Brain pericyte (primary cell): ENCODE measurements at regions not wholly inside any gene's neighbourhood (a gene's known extent, or its start where the extent isn't known, plus 50 kb on each side); places are given as distances from the start of the nearest gene placed in this dataset.
A peak's percentile ranks its signal among the peaks of the same experiment; 100 is the strongest.
"Not testable (repeated sequence)": the region's sequence is repeated elsewhere in the genome, so short reads cannot be mapped to it uniquely, and the experiment has no call there.

ENCODE experiments used
- DNase-seq: peaks from one replicate; pipeline ENCODE4 v3.0.0-alpha.2; 2012; ENCODE audit warnings: low read depth, low spot score

DNA sequence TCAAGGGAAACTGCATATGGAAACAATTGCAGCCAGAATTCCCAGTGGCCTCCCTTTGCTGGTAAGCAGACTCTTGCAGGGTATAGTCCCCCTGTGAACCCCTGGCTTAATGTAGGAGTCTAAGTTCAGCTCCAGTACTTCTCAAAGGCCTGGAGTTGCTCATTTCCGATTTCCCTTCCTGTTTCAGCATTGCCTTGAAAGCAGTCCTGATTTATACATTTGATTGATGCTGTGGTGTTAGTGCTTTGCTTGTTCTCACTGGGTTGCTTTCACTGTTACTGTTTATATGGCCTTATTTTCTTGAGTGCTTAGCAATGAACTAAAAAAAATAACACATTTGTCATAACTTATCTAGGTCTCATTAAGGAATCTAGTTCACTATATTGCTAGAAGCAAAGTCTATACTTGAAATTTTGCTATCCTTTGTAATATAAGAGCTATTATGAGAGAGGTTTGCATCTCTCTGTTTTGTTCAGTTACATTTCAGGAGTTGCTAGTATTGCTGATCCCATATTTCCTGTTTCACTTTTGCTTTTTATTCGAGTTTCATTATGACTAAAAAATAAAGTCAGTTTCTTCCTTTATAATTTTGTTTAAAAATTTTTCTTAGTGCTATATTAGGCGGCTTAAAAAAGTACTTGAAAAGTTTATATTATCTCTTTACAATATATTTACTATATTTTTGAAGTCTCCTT is 122.4 kb upstream of the NMUR2 start:
- DNase-seq = no peak

DNA sequence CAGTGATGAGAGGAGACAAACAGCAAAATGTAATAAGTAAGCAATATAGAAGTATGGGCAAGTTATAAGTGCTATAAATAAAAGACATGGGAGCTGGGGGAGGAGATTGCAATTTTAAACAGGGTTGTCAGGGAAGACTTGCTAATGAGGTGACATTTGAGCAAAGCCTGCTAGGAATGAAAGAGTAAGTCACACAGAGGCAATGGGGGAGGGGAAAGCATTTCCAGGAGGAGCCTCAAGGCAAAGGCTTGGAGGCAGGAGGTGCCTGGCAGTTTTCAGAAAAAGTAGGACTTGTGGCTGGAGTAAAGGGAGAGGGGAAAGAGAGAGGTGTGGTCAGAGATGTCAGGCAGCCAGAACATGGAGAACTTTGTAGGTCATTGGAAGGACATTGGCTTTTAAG is 124.4 kb upstream of the NMUR2 start:
- DNase-seq = no peak

DNA sequence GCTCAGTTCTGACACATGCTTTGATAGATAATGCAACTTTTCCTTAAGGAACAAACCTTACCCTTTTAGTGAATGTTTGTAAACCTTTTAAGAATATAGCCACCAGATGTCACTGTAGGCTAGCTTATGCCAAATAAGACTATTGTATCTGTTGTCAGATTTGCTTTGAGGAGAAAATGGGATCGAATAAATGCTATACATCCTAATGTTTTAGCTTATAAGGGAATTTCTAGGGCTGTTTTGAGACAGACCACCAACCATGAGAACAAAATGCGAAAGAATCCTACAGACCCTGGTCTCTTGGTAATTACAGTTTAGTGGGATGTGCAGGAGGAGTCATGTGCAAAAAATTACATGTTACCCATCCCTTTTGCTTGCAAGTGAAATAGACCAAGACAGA is 127.6 kb upstream of the NMUR2 start:
- peak; percentile 1 for DNase-seq

- no peak for DNase-seq
These were observed 129.6 kb upstream of the NMUR2 start for GRCh38 chr5:152534641-152535040.

DNA sequence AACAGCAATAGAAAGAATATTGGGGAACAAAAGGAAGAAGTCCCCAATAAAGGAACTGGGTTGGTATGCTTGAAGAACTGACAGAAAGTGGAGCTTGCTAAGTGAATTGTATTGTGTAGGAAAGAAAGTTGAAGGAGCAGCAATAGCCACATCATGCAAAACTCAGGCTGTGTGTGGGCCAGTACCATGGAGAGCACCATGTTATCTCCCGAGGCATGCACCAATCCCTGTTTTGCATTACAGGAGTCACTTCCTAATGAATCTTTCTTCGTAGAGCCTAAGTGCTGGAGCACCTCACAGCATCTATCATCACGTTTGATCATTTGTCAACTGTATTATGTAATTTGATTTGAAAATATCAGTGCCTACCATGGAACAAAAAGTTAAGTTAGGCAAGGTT is 137.7 kb upstream of the NMUR2 start:
- no peak for DNase-seq

DNA sequence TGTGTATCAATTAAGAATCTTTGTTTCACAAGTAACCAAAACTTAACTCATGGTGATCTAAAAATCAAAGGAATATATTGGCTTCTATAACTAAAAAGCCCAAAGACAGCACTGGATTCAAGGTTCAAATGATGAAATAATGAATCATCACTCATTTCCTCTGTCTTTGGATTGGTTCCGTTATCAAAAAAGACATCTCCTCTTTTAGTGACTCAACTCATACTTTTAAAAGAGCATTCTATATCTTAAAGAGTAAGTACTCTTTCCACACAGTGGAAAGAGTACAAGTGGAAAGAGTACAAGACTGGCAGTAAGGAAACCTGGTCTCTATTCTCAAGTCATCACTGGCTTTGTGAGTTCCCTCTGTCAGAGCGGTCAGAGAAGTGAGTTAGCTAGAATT is 141.4 kb upstream of the NMUR2 start:
- no peak for DNase-seq

- no peak for DNase-seq
These were observed 142.1 kb upstream of the NMUR2 start for GRCh38 chr5:152547202-152547601.

DNA sequence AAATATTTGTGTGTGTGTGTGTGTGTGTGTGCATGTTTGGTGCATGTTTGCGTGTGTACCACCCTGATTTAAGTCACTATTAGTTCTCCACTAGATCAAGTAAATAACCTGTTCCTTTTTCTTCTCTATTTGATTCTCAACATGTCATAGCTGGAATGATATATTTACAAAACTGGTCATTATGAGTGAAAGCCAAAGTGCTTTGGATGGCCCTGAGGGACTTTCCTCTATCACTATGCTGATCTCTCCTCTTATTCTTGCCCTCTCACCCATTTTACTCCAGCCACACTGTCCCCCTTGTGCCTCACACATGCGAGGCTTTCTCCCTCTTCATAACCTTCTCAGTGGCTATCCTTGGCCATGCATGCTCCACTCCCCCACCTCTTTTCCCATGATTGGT is 144.6 kb upstream of the NMUR2 start:
- no peak for DNase-seq

DNA sequence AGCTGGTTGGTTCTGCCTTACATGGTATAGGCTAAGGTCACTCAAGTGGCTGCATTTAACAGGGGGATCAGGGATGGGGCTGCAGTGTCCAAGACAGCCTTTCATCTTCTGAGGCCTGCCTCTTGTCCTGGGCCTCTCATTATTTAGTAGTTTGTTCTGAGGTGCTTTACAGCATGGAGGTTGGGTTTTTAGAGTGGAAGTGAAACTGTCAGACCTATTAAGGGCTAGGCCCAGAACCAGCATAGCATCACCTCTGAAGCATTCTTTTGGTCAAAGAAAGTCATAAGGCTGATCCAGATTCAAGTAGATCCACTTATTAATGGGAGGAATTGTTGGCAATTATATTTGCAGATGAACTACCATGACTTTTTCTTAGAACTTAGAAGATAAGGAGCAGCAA is 146.0 kb upstream of the NMUR2 start:
- no peak for DNase-seq

DNA sequence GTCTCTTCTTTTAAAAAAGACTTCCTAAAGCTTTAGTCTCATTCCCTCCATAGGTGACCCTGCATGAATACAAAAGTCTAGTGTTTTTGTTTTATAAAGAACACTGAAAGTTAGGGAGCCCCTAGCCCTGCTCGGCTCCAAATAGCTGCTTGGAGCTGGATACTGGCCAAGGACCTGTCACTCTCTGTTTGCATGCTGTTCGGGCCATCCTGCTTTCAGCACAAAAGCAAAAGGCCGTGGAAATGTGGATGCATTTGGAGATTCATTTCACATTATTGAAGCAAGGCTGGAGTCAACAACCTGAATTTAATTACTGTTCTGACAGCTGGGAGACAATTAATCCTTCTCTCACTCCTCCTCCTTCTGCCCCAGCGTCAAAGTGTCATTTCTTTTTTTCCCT is 151.7 kb upstream of the NMUR2 start:
- no peak for DNase-seq

GRCh38 chr5:152560512-152561137 is 155.5 kb upstream of the NMUR2 start:
- DNase-seq = no peak

- DNase-seq = no peak
These were observed 162.9 kb upstream of the NMUR2 start for GRCh38 chr5:152568016-152568415.

DNA sequence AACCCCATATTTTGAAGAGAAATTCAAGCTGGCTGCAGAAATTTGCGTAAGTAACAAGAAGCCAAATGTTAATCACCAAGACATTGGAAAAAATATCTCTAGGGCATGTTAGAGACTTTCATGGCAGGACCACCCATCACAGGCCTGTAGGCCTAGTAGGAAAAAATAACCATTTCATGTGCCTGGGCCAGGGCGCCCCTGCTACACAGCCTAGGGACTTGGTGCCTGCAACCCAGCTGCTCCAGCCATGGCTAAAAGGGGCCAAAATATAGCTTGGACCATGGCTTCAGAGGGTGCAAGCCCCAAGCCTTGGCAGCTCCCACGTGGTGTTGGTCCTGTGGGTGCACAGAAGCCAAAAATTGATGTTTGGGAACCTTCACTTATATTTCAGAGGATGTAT is 167.7 kb upstream of the NMUR2 start:
- DNase-seq = no peak

DNA sequence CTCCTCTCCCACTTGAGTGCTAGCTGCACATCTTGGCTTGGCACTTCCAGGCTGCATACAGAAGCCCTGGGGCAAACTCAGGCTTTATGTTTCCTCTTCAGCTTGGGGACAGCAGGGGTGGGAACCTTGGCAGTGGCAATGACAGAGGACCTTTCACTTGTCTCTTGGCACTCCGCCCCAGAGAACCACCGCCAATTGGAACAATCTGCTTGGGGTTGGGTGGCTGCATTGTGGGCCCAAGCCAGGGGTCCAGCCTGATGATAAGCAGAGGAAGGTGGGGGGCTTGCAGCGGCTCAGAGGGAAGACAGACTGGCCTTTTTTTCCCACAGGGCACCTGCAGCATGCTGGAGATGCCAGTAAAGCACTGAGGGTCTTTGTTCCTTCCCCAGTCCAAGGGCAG is 179.0 kb upstream of the NMUR2 start:
- no peak for DNase-seq

GRCh38 chr5:152592416-152592815 is 187.3 kb upstream of the NMUR2 start:
- no peak for DNase-seq

DNA sequence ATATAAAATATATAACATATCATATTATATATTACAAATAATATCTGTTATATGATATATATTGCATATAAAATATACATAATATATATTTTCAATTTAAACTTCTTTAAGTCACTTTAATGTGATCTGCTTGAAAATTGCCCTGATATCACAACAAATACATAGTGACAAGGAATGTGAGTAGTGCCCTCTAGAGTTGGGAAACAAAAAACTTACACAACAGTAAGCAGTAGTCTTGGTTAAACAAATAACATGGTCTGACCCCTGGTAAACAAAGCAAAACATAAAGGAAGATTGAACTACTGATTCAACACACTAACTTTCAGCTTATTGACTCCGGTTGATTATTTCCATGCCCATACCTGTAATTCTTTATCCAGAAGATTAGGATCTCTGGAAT is 188.3 kb upstream of the NMUR2 start:
- no peak for DNase-seq

DNA sequence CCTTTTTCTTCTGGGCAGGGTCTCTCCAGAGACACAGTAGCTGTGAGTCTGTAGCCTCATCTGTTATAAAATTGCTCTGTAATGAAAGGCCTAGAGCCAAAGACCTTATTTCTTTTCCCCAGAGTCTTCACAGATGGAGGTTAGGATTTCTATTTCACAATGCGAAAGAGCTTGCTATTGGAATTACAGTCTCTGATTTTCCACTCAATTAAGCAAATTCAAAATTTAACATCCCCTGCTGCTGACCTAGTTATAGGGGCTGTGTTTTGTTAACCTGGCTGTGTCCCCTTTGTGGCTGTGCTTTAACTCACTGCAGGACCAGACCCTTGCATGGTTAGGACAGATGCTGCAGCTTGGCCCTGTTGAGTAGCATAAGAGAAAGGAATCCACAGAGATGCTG is 190.3 kb upstream of the NMUR2 start:
- no peak for DNase-seq

- no peak for DNase-seq
These were observed 194.0 kb upstream of the NMUR2 start for GRCh38 chr5:152599096-152599495.

- DNase-seq = no peak
These were observed 197.0 kb upstream of the NMUR2 start for GRCh38 chr5:152601806-152602732.

- DNase-seq = not testable (repeated sequence)
These were observed 201.0 kb upstream of the NMUR2 start for GRCh38 chr5:152606050-152606449.

GRCh38 chr5:152606776-152607364 is 201.8 kb upstream of the NMUR2 start:
- no peak for DNase-seq
